T-helper 2 cell (primary cell): ENCODE measurements at regions not wholly inside any gene's neighbourhood (a gene's known extent, or its start where the extent isn't known, plus 50 kb on each side); places are given as distances from the start of the nearest gene placed in this dataset.
"Not testable (repeated sequence)": the region's sequence is repeated elsewhere in the genome, so short reads cannot be mapped to it uniquely, and the experiment has no call there.

ENCODE experiments used
- DNase-seq, 5 experiments: peaks; one replicate each; pipeline versions ENCODE4 v3.0.0 to v3.0.0-alpha.2; 2012 to 2022

GRCh38 chrX:66110112-66110511, 53.9 kb upstream of the HEPH start:
- DNase-seq = peak in 1 of 5 experiments; percentile 16

DNA sequence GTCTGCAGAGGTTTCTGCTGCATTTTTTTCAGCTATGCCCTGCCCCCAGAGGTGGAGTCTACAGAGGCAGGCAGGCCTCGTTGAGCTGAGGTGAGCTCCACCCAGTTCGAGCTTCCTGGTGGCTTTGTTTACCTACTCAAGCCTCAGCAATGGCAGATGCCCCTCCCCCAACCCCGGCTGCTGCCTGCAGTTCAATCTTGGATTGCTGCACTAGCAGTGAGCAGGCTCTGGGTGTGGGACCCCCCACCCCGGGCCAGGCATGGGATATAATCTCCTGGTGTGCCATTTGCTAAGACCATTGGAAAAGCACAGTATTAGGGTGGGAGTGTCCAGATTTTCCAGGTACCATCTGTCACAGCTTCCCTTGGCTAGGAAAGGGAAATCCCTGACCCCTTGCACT, 56.2 kb upstream of the HEPH start:
- DNase-seq = peak in 1 of 5 experiments; percentile 19

DNA sequence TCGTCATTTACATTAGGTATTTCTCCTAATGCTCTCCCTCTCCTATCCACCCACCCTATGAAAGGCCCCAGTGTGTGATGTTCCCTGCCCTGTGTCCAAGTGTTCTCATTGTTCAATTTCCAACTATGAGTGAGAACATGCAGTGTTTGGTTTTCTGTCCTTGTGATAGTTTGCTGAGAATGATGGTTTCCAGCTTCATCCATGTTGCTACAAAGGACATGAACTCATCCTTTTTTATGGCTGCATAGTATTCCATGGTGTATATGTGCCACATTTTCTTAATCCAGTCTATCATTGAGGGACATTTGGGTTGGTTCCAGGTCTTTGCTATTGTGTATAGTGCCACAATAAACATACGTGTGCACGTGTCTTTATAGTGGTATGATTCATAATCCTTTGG, 61.6 kb upstream of the HEPH start:
- DNase-seq = not testable (repeated sequence)

DNA sequence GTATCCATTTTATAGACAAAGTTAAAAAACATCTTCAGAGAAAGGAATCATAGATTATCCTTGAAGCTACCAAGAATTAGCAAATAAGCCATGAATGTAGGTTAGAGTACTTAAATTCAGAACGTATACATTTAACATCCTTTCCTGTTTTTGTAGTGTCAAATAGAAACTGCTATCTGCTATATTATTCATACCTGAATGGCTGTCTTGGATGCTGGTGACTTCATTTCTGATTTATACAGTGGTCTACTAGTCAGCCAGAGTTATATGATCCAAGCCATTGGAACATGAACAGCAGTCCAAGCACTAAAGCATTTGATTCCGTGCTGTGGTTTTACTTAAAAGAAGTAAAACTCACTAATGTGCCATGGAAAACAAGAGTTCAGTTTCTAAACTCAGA, 58.3 kb upstream of the VSIG4 start:
- DNase-seq = no peak

DNA sequence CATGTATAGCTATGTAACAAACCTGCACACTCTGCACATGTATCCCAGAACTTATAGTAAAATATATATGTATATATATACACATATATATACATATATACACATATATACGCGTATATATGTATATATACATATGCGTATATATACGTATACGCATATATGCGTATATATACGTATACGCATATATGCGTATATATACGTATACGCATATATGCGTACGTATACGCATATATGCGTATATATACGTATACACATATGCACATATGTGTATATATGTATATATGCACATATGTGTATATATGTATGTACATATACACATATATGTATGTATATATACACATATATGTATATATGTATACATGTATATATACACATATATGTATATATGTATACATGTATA, 57.1 kb upstream of the VSIG4 start:
- not testable (repeated sequence) for DNase-seq

DNA sequence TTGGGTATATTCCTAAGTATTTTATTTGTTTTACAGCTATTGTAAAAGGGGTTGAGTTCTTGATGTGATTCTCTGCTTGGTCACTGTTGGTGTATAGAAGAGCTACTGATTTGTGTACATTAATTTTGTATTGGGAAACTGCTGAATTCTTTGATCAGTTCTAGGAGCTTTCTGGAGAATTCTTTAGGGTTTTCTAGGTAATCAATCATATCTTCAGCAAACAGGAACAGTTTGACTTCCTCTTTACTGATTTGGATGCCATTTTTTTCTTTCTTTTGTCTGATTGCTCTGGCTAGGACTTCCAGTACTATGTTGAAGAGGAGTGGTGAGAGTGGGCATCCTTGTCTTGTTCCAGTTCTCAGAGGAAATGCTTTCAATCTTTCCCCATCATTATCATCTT, 50.1 kb upstream of the VSIG4 start:
- DNase-seq = peak in 1 of 5 experiments; percentile 5
